ENCODE measurements at regions not wholly inside any gene's neighbourhood (a gene's known extent, or its start where the extent isn't known, plus 50 kb on each side); places are given as distances from the start of the nearest gene placed in this dataset.
"Not testable (repeated sequence)": the region's sequence is repeated elsewhere in the genome, so short reads cannot be mapped to it uniquely, and the experiment has no call there.

GRCh38 chr3:8266730-8267131 lies 234.9 kb upstream of the LMCD1 start:
- no peak for DNase-seq

DNA sequence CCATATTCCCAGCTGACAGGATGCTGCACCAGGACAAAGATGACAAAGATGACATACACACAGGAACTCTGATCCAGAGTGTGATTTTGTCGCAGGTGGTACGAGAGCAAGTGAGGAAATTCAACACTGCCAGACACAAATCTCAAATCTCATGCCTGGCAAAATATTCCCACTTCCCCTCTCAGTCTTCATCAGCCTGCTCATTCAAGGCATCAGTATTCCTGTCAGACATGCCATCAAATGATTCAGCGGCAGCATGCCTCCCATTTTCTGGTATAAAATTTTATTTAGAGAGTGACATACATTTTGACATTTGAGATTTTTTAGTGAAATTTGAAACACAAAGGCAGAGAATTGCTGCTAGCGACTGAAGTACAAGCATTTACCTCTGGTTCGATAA lies 228.1 kb upstream of the LMCD1 start:
- no peak for DNase-seq

- no peak for DNase-seq
Measured at GRCh38 chr3:8276056-8276455, 225.6 kb upstream of the LMCD1 start.

DNA sequence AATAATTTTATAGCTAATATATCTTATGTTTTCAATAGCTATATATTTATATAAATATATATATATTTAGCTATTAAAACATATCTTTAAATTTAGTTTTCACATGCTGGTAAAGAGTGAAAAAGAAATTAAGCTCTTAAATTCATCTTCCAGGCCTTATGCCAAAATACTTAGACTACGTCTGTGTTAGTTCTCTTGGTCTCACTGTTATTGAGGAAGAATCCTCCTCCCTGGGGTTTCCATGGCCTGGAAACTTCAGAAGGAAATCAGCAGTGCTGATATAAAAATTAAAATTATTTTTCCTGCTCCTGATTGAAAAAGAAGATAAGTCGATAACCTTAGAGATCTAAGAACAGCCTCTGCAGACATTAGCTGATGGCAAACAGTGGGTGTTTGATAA lies 225.1 kb upstream of the LMCD1 start:
- no peak for DNase-seq

GRCh38 chr3:8278448-8278847 lies 223.2 kb upstream of the LMCD1 start:
- DNase-seq: no peak

GRCh38 chr3:8279476-8279875 lies 222.1 kb upstream of the LMCD1 start:
- no peak for DNase-seq

- DNase-seq: no peak
Measured at GRCh38 chr3:8279886-8280550, 221.6 kb upstream of the LMCD1 start.

DNA sequence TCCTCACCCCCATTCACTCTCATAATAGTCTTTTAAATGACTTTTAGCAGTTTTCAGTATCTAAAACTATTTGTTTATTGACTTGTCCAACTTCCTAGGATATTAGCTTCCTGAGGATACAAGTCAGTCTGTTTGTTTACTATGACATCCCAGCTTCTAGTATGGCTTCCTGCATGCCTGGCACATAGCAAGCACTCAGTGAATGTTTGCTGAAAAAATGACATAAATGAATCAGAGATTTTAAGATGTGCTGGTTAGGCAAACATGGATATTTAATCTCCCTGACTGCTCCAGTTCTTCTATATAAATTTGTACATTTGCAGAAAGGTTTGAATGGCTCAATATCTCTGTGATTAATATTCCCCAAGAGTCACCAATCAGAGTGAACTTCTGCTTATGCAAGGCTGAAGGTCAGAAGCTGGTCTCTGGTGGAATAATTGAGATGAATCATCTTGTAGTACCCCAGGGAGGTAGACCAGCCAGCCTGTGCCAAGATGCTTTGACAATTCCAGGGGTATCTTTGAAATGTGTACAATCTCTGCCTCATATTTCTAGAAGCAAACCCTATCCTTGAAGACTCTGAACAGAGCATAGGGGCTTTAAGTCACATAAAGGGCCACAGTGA lies 219.0 kb upstream of the LMCD1 start:
- DNase-seq: no peak

DNA sequence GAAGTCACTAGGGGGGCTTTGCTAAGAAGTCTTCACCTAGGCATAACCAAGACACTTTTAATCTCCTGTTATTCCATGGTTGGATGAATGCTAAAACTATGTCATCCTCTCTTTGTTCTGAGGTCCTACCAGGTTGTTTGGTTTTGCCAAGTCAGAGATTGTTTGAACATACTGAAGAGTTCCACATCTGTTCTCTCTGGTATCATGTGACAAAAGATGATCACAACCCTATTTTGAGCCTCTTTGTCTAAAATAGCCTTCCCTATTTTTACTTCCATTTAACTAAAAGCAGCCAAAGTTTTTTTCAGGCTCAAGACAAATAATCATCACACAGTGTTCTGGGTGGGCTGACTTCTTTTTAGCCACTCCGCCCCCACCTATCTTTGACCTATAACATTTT lies 218.4 kb upstream of the LMCD1 start:
- DNase-seq: no peak

GRCh38 chr3:8286086-8286485 lies 215.5 kb upstream of the LMCD1 start:
- DNase-seq: no peak

GRCh38 chr3:8286749-8287148 lies 214.9 kb upstream of the LMCD1 start:
- DNase-seq: no peak

DNA sequence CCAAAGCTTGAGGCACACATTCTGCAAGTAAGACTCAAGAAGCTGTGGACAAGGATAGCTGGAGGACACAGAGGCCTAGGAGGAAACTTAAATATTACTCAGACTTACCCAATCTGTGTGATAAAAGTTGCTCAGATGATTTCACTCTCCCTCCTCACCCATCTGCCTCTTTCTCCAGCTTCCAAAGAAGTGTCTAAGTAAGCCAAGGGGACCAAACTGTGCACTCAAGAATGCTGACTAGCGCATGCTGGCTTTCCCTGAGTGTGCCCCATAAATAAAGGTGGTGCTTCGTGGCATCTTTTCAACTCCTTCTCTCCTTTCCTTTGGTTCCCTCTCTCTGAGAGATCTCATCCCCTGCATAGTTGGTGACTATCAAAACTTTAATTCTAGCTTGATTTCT lies 211.0 kb upstream of the LMCD1 start:
- DNase-seq: no peak

- no peak for DNase-seq
Measured at GRCh38 chr3:8296461-8296860, 205.2 kb upstream of the LMCD1 start.

DNA sequence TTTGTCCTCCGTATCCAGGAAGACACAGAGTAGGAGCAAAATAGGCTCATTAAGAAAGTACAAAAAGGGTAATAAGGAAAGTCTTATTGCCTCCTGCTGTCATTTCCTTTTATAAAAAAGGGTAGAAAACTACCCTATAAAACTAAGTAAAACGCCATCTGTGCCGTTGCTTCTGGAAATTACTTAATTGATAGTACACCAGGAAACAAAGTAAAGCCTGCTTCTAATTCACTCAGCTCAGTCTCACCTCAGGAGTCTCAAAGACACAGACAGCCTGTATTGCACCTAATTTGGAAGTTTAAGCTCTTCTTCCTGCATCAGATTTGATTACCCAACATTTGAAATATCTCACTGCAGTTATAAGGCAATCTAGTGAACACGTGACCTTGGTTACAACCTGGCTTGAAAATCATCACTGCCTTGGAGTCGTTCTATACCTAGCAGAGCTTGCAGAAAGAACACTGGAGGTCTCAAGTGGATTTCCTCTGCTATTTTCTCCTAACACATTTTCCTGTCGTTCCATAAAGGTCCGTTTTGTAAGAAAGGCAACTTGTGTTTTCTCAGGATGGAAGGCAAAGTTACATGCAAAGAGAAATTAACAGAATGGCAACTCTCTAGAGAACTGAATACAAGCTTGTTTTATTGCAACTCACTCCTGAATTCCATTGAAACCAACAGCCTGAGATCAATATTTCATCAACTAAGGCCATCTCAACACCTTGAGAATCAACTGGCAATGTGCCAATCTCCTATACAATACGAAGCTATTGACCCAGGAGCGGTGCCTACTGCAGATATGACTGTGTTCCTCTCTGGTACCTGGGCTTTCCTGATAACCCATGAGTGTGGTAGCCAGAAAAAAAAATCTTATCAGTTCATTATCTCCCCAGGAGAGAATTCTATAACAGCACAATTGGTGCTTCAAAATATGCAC lies 203.3 kb upstream of the LMCD1 start:
- DNase-seq: no peak

DNA sequence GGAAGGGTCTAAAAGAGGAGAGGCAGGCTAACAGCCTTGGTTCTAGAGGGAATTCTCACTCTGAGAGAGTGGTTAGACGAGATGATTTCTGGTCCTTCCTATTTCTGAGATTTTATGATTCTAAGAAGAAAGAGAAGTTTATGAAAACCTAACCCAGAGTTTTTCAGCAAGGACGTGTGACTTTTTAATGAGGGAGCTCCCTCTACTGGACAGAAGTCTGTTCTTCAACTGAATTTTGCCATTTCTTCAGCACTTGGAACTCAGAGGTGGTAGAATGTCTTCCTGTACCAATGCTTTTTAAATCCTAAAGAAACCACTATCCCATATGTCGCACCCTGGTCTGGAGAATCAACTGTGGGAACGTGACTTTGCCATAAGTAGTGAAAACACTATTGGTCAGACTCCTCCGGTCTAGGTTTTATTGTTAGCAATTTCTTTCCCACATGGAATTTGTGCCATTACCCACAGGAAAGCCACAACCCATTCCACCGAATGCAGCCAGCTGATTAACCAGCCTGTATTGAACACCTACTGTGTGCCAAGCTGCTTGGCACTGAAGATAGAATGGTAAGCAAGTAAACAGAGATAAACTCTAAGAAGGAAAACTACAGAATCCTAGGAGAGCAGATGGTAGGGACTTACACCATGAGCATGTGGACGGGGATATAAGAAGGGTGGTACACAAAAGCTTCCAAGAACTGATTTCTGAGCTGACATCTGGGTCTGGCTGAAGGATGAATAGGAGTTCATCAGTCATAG lies 199.5 kb upstream of the LMCD1 start:
- DNase-seq: peak in 1 of 2 donors; percentile 49

- no peak for DNase-seq
Measured at GRCh38 chr3:8303466-8303865, 198.2 kb upstream of the LMCD1 start.

DNA sequence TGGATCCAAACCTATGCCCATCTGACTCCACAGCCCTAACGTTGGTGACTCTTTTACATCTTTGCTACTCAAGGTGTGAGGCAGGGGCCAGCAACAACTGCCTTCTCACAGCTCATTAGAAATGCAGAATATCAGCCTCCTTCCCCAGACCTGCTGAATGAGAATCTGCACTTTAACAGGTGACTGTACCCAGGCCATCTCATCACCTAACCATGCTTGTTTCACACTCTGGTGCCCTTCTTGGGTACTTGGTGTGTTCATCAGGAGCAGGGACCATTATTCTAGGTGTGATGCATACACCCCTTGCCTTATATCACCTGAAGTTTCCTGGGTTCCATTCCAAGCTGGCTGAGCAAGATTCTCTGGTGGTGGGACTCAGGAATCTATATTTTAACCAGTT lies 196.3 kb upstream of the LMCD1 start:
- no peak for DNase-seq

- DNase-seq: no peak
Measured at GRCh38 chr3:8307545-8308110, 194.0 kb upstream of the LMCD1 start.

GRCh38 chr3:8311321-8311720 lies 190.3 kb upstream of the LMCD1 start:
- DNase-seq: no peak

GRCh38 chr3:8312685-8313084 lies 188.9 kb upstream of the LMCD1 start:
- no peak for DNase-seq

DNA sequence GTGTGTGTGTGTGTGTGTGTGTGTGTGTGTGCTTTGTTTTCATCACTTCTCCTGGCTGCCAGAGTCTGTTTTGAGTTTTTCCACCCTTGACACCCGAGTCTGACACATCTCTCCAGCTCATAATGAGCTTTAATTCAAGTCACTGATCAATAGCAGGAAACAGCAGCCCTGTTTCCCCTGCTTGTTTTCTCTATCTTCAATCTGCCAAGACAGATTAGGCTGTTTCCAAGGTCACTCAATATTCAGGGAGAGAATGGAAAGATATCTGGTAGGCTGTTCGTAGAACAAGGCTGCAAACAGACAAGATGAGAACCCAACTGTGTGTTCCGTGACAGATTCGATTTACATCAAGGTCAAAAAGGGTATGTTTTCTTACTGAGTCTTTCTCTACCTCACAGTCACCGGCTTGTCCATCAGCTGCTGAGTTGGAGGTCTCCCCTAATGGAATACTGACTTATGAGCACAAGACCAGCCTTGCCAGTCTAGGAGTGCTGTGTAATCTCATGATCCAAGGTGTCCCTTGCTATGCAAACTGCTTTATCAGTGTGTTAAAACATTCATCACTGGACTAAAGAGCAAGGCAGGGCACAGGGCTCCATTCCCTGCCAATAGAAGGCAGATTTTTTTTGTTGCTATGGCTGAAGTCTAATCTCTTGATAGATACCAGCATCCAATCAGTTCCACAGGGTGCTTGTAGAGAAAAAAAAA lies 187.9 kb upstream of the LMCD1 start:
- DNase-seq: no peak

GRCh38 chr3:8315526-8315925 lies 186.1 kb upstream of the LMCD1 start:
- not testable (repeated sequence) for DNase-seq

Measured in CD4-positive, alpha-beta T cell treated with Interleukin-4 for 1 hour (primary cell).